Caco-2 (cell line): ENCODE measurements at regions not wholly inside any gene's neighbourhood (a gene's known extent, or its start where the extent isn't known, plus 50 kb on each side); places are given as distances from the start of the nearest gene placed in this dataset.

Experiments used
- BruUV-seq: library from RNA; stranded (reverse); fragments of 400-500 nt; replicated peaks from 2 replicates; lab custom pipeline; 2021; lab: Mats Ljungman, UMichigan
- CTCF ChIA-PET: fragments of 300-600 bp; sonication (Branson Sonifier 250); formaldehyde crosslinking; loops from one replicate; lab custom pipeline; 2022; ENCODE audit warnings: antibody characterized with exemption; lab: Charles Lee
- POLR2A ChIA-PET: fragments of 300-600 bp; sonication (Branson Sonifier 250); formaldehyde crosslinking; loops from one replicate; lab custom pipeline; 2022; ENCODE audit warnings: antibody characterized with exemption; lab: Charles Lee
- DNase-seq, 2 experiments: peaks; one replicate each; pipeline versions ENCODE4 v3.0.0 to v3.0.0-alpha.2; 2020 to 2022
- H3K27me3 ChIP-seq: replicated peaks from 2 replicates; pipeline ENCODE4 v1.6.0; 2011; ENCODE audit warnings: low read length; ENCODE audit not compliant: control insufficient read depth, insufficient read depth
- H3K36me3 ChIP-seq: 2 replicates; pipeline ENCODE4 v1.5.1; 2011; ENCODE audit warnings: low read length; ENCODE audit not compliant: control insufficient read depth, insufficient read depth
- H3K4me1 ChIP-seq: fragments of 250-450 bp; sonication (Bioruptor Pico); 2 replicates; pipeline ENCODE4 v1.5.1; 2020; ENCODE audit warnings: mild to moderate bottlenecking
- H3K4me3 ChIP-seq: 2 replicates; pipeline ENCODE4 v1.5.1; 2011; ENCODE audit warnings: low read depth, mild to moderate bottlenecking, control low read depth, low read length
- H3K9me3 ChIP-seq: fragments of 250-450 bp; sonication (Bioruptor Pico); 2 replicates; pipeline ENCODE4 v1.5.1; 2020; ENCODE audit warnings: mild to moderate bottlenecking, moderate library complexity
- H3K27ac Mint-ChIP-seq: one replicate; pipeline ENCODE4 v1.8.0; 2022; ENCODE audit warnings: mixed read lengths; ENCODE audit not compliant: unreplicated experiment
- H3K27me3 Mint-ChIP-seq: one replicate; pipeline ENCODE4 v1.8.0; 2022; ENCODE audit warnings: mixed read lengths; ENCODE audit not compliant: insufficient read depth, unreplicated experiment
- H3K36me3 Mint-ChIP-seq: one replicate; pipeline ENCODE4 v1.8.0; 2022; ENCODE audit warnings: mild to moderate bottlenecking, mixed read lengths; ENCODE audit not compliant: insufficient read depth, unreplicated experiment
- H3K4me1 Mint-ChIP-seq: one replicate; pipeline ENCODE4 v1.8.0; 2022; ENCODE audit warnings: low read depth, mixed read lengths; ENCODE audit not compliant: unreplicated experiment
- H3K4me3 Mint-ChIP-seq: one replicate; pipeline ENCODE4 v1.8.0; 2022; ENCODE audit warnings: mild to moderate bottlenecking, moderate library complexity, mixed read lengths; ENCODE audit not compliant: unreplicated experiment
- H3K9me3 Mint-ChIP-seq: one replicate; pipeline ENCODE4 v1.8.0; 2022; ENCODE audit warnings: mixed read lengths; ENCODE audit not compliant: unreplicated experiment
- CTCF ChIP-seq, 2 experiments: fragments of 200-600 bp in 1 of 2; IDR thresholded peaks; 1 replicate in 1 of 2; 2 replicates in 1 of 2; pipeline versions ENCODE4 v1.5.1 to v1.8.0; 2011 to 2022; ENCODE audit warnings: antibody characterized with exemption in 1 of 2, control low read depth in 1 of 2, inconsistent platforms in 1 of 2, low read depth in 1 of 2, low read length in 1 of 2, mild to moderate bottlenecking in 1 of 2, moderate library complexity in 1 of 2; ENCODE audit not compliant: insufficient read depth in 1 of 2, severe bottlenecking in 1 of 2, unreplicated experiment in 1 of 2
- intact Hi-C: fragments of 100-400 bp; cut with micrococcal nuclease; formaldehyde crosslinking; loops from one replicate; pipeline ENCODE4 v1.10.0; 2022; ENCODE audit not compliant: unreplicated experiment

- no peaks in the 10 kb centered on the region for H3K9me3 ChIP-seq
- Mint-ChIP-seq H3K36me3 (no peaks in the 10 kb centered on the region), H3K9me3 (no peaks in the 10 kb centered on the region), H3K4me3 (no peak overlapping the region), H3K27ac (no peak overlapping the region), H3K4me1 (no peaks in the 10 kb centered on the region), H3K27me3 (no peaks in the 10 kb centered on the region)
- ChIA-PET CTCF (no interaction called here), POLR2A (no interaction called here)
- H3K4me1 ChIP-seq, result no peaks in the 10 kb centered on the region
- TF ChIP-seq CTCF (IDR thresholded peaks at IDR 0.05; ENCODE audit: insufficient read depth in 1 of 2, low read depth in 1 of 2, low read length in 1 of 2, severe bottlenecking in 1 of 2, unreplicated experiment in 1 of 2), result no peak
- H3K4me3 ChIP-seq, result no peak overlapping the region
- H3K27me3 ChIP-seq, result no peaks in the 10 kb centered on the region
- intact Hi-C loops, result no loop called here
- DNase-seq, result no peak
- BruUV-seq, result no TSS peak
- H3K36me3 ChIP-seq, result no peaks in the 10 kb centered on the region
Observed at GRCh38 chr4:151567056-151567455, 158.1 kb downstream of the FHIP1A start.

- intact Hi-C loops, result no loop called here
- DNase-seq, result no peak
- Histone ChIP-seq H3K4me1 (no peaks in the 10 kb centered on the region), H3K4me3 (no peak overlapping the region), H3K36me3 (no peaks in the 10 kb centered on the region), H3K9me3 (no peaks in the 10 kb centered on the region), H3K27me3 (no peaks in the 10 kb centered on the region)
- ChIA-PET CTCF (no interaction called here), POLR2A (no interaction called here)
- BruUV-seq, result no TSS peak
- Mint-ChIP-seq H3K4me3 (no peak overlapping the region), H3K27me3 (no peaks in the 10 kb centered on the region), H3K9me3 (no peaks in the 10 kb centered on the region), H3K27ac (no peak overlapping the region), H3K36me3 (no peaks in the 10 kb centered on the region), H3K4me1 (no peaks in the 10 kb centered on the region)
- no peak for TF ChIP-seq CTCF (IDR thresholded peaks at IDR 0.05; ENCODE audit: insufficient read depth in 1 of 2, low read depth in 1 of 2, low read length in 1 of 2, severe bottlenecking in 1 of 2, unreplicated experiment in 1 of 2)
Observed at GRCh38 chr4:151568966-151569365, 160.0 kb downstream of the FHIP1A start.

- no peaks in the 10 kb centered on the region for H3K4me1 ChIP-seq
- H3K36me3 Mint-ChIP-seq, result no peaks in the 10 kb centered on the region
- no peak for DNase-seq
- no peaks in the 10 kb centered on the region for H3K4me1 Mint-ChIP-seq
- no peaks in the 10 kb centered on the region for H3K27me3 ChIP-seq
- H3K4me3 Mint-ChIP-seq, result no peak overlapping the region
- H3K9me3 Mint-ChIP-seq, result no peaks in the 10 kb centered on the region
- no peak overlapping the region for H3K4me3 ChIP-seq
- H3K27me3 Mint-ChIP-seq, result no peaks in the 10 kb centered on the region
- no TSS peak for BruUV-seq
- H3K36me3 ChIP-seq, result no peaks in the 10 kb centered on the region
- no peak for TF ChIP-seq CTCF (IDR thresholded peaks at IDR 0.05; ENCODE audit: insufficient read depth in 1 of 2, low read depth in 1 of 2, low read length in 1 of 2, severe bottlenecking in 1 of 2, unreplicated experiment in 1 of 2)
- H3K9me3 ChIP-seq, result no peaks in the 10 kb centered on the region
- CTCF ChIA-PET, result no interaction called here
- intact Hi-C loops, result no loop called here
- POLR2A ChIA-PET, result no interaction called here
- H3K27ac Mint-ChIP-seq, result no peak overlapping the region
Observed at GRCh38 chr4:151569650-151570049, 160.7 kb downstream of the FHIP1A start.
